KOPT-K1 (cell line): ENCODE measurements at regions not wholly inside any gene's neighbourhood (a gene's known extent, or its start where the extent isn't known, plus 50 kb on each side); places are given as distances from the start of the nearest gene placed in this dataset.
"Not testable (repeated sequence)": the region's sequence is repeated elsewhere in the genome, so short reads cannot be mapped to it uniquely, and the experiment has no call there.

Experiments
- H3K27ac ChIP-seq: fragments of 200-600 bp; sonication (generic); 2 replicates; pipeline ENCODE4 v1.5.1; 2016; ENCODE audit warnings: antibody characterized with exemption, mild to moderate bottlenecking, low read depth, low read length; ENCODE audit not compliant: poor library complexity, severe bottlenecking
- H3K36me3 ChIP-seq: fragments of 200-600 bp; sonication (generic); 2 replicates; pipeline ENCODE4 v1.5.1; 2017; ENCODE audit warnings: antibody characterized with exemption, mild to moderate bottlenecking, low read length, moderate library complexity; ENCODE audit not compliant: insufficient read depth
- H3K9me3 ChIP-seq: fragments of 200-600 bp; sonication (generic); 2 replicates; pipeline ENCODE4 v1.5.1; 2017; ENCODE audit warnings: antibody characterized with exemption, low read length, mild to moderate bottlenecking; ENCODE audit not compliant: insufficient read depth, poor library complexity, severe bottlenecking

GRCh38 chr6:85945459-85946185, 302.9 kb upstream of the SYNCRIP start:
- H3K36me3 ChIP-seq, result no peaks in the 10 kb centered on the region
- no peak overlapping the region for H3K27ac ChIP-seq
- no peaks in the 10 kb centered on the region for H3K9me3 ChIP-seq

GRCh38 chr6:85944776-85945175, 302.1 kb upstream of the SYNCRIP start:
- no peak overlapping the region for H3K27ac ChIP-seq
- H3K9me3 ChIP-seq, result no peaks in the 10 kb centered on the region
- no peaks in the 10 kb centered on the region for H3K36me3 ChIP-seq

- Histone ChIP-seq H3K36me3 (no peaks in the 10 kb centered on the region), H3K9me3 (no peaks in the 10 kb centered on the region), H3K27ac (no peak overlapping the region)
Measured at GRCh38 chr6:85942844-85943243, 300.2 kb upstream of the SYNCRIP start.

- Histone ChIP-seq H3K36me3 (no peaks in the 10 kb centered on the region), H3K9me3 (no peaks in the 10 kb centered on the region), H3K27ac (no peak overlapping the region)
Measured at GRCh38 chr6:85936916-85937315, 294.2 kb upstream of the SYNCRIP start.

- Histone ChIP-seq H3K36me3 (no peaks in the 10 kb centered on the region), H3K9me3 (no peaks in the 10 kb centered on the region), H3K27ac (no peak overlapping the region)
Measured at GRCh38 chr6:85923013-85923430, 280.3 kb upstream of the SYNCRIP start.

GRCh38 chr6:85920782-85921181, 278.1 kb upstream of the SYNCRIP start:
- Histone ChIP-seq H3K36me3 (no peaks in the 10 kb centered on the region), H3K9me3 (no peaks in the 10 kb centered on the region), H3K27ac (no peak overlapping the region)

GRCh38 chr6:85917522-85917921, 274.8 kb upstream of the SYNCRIP start:
- no peak overlapping the region for H3K27ac ChIP-seq
- no peaks in the 10 kb centered on the region for H3K9me3 ChIP-seq
- H3K36me3 ChIP-seq, result no peaks in the 10 kb centered on the region

GRCh38 chr6:85913001-85913400, 270.3 kb upstream of the SYNCRIP start:
- no peaks in the 10 kb centered on the region for H3K36me3 ChIP-seq
- no peaks in the 10 kb centered on the region for H3K9me3 ChIP-seq
- H3K27ac ChIP-seq, result no peak overlapping the region

GRCh38 chr6:85912582-85912981, 269.9 kb upstream of the SYNCRIP start:
- Histone ChIP-seq H3K27ac (no peak overlapping the region), H3K9me3 (no peaks in the 10 kb centered on the region), H3K36me3 (no peaks in the 10 kb centered on the region)

- H3K36me3 ChIP-seq, result no peaks in the 10 kb centered on the region
- no peaks in the 10 kb centered on the region for H3K9me3 ChIP-seq
- no peak overlapping the region for H3K27ac ChIP-seq
Measured at GRCh38 chr6:85911067-85911466, 268.4 kb upstream of the SYNCRIP start.

- H3K36me3 ChIP-seq, H3K9me3 ChIP-seq, H3K27ac ChIP-seq: not testable (repeated sequence)
Measured at GRCh38 chr6:85908120-85908519, 265.4 kb upstream of the SYNCRIP start.

GRCh38 chr6:85892346-85892745, 249.7 kb upstream of the SYNCRIP start:
- Histone ChIP-seq H3K9me3 (no peaks in the 10 kb centered on the region), H3K36me3 (no peaks in the 10 kb centered on the region), H3K27ac (no peak overlapping the region)

- no peak overlapping the region for H3K27ac ChIP-seq
- no peaks in the 10 kb centered on the region for H3K36me3 ChIP-seq
- H3K9me3 ChIP-seq, result no peaks in the 10 kb centered on the region
Measured at GRCh38 chr6:85887461-85887860, 244.8 kb upstream of the SYNCRIP start.

GRCh38 chr6:85868685-85869084, 226.0 kb upstream of the SYNCRIP start:
- Histone ChIP-seq H3K27ac (no peak overlapping the region), H3K36me3 (no peaks in the 10 kb centered on the region), H3K9me3 (no peaks in the 10 kb centered on the region)

- no peaks in the 10 kb centered on the region for H3K9me3 ChIP-seq
- H3K36me3 ChIP-seq, result no peaks in the 10 kb centered on the region
- H3K27ac ChIP-seq, result no peak overlapping the region
Measured at GRCh38 chr6:85867595-85867994, 224.9 kb upstream of the SYNCRIP start.

- Histone ChIP-seq H3K27ac (no peak overlapping the region), H3K36me3 (no peaks in the 10 kb centered on the region), H3K9me3 (no peaks in the 10 kb centered on the region)
Measured at GRCh38 chr6:85866758-85867401, 224.2 kb upstream of the SYNCRIP start.
